Keratinocyte (primary cell): ENCODE measurements at regions not wholly inside any gene's neighbourhood (a gene's known extent, or its start where the extent isn't known, plus 50 kb on each side); places are given as distances from the start of the nearest gene placed in this dataset.

Source experiments
- DNase-seq: peaks from one replicate; pipeline ENCODE4 v3.0.0-alpha.2; 2011; ENCODE audit warnings: low read depth, missing footprints, low spot score
- FAIRE-seq: peaks from 2 replicates; lab custom pipeline; 2011; peaks lifted over from hg19 to GRCh38; lab: Jason Lieb, UNC
- H2AFZ ChIP-seq: 2 replicates; pipeline ENCODE4 v1.6.0; 2012; ENCODE audit warnings: low read length, control low read depth, inconsistent platforms; ENCODE audit not compliant: control insufficient read depth
- H3K27ac ChIP-seq: 2 replicates; pipeline ENCODE4 v1.5.1; 2011; ENCODE audit warnings: low read length; ENCODE audit not compliant: control insufficient read depth, insufficient read depth
- H3K27me3 ChIP-seq: 3 replicates; pipeline ENCODE4 v1.6.0; 2011; ENCODE audit warnings: low read length; ENCODE audit not compliant: control insufficient read depth, insufficient read depth; ENCODE audit errors: extremely low read depth
- H3K36me3 ChIP-seq, 2 experiments: 2 replicates in 1 of 2; 3 replicates in 1 of 2; pipeline ENCODE4 v1.5.1; 2011; ENCODE audit warnings: low read length in 2 of 2, mild to moderate bottlenecking in 1 of 2; ENCODE audit not compliant: control insufficient read depth in 2 of 2, insufficient read depth in 2 of 2; ENCODE audit errors: extremely low read depth in 1 of 2
- H3K4me1 ChIP-seq: 3 replicates; pipeline ENCODE4 v1.5.1; 2011; ENCODE audit warnings: low read length; ENCODE audit not compliant: control insufficient read depth, insufficient read depth; ENCODE audit errors: extremely low read depth
- H3K4me2 ChIP-seq: 3 replicates; pipeline ENCODE4 v1.6.0; 2011; ENCODE audit warnings: low read depth, low read length; ENCODE audit not compliant: control insufficient read depth, insufficient read depth; ENCODE audit errors: extremely low read depth
- H3K4me3 ChIP-seq, 3 experiments: fragments of 200-600 bp in 1 of 3; sonication (generic) in 1 of 3; 2 replicates in 2 of 3; 3 replicates in 1 of 3; pipeline ENCODE4 v1.5.1; 2011 to 2016; ENCODE audit warnings: low read length in 3 of 3, mild to moderate bottlenecking in 3 of 3, control low read depth in 2 of 3, inconsistent platforms in 1 of 3, low read depth in 1 of 3, mixed read lengths in 1 of 3, mixed run types in 1 of 3, moderate library complexity in 1 of 3; ENCODE audit not compliant: control insufficient read depth in 2 of 3, insufficient read depth in 2 of 3; ENCODE audit errors: extremely low read depth in 1 of 3
- H3K79me2 ChIP-seq: 2 replicates; pipeline ENCODE4 v1.6.0; 2012; ENCODE audit warnings: low read length; ENCODE audit not compliant: control insufficient read depth, insufficient read depth
- H3K9ac ChIP-seq: 3 replicates; pipeline ENCODE4 v1.6.0; 2011; ENCODE audit warnings: low read length; ENCODE audit not compliant: control insufficient read depth, insufficient read depth; ENCODE audit errors: extremely low read depth
- H3K9me1 ChIP-seq: 3 replicates; pipeline ENCODE4 v1.6.0; 2011; ENCODE audit warnings: low read length; ENCODE audit not compliant: control insufficient read depth, insufficient read depth; ENCODE audit errors: extremely low read depth
- H3K9me3 ChIP-seq: 2 replicates; pipeline ENCODE4 v1.5.1; 2012; ENCODE audit warnings: low read depth, low read length; ENCODE audit not compliant: control insufficient read depth
- H4K20me1 ChIP-seq: 3 replicates; pipeline ENCODE4 v1.6.0; 2011; ENCODE audit warnings: low read length; ENCODE audit not compliant: control insufficient read depth, insufficient read depth; ENCODE audit errors: extremely low read depth
- CTCF ChIP-seq, 3 experiments: IDR thresholded peaks in 1 of 3; conservative IDR thresholded peaks in 1 of 3; optimal IDR thresholded peaks in 1 of 3; 2 replicates in 2 of 3; 3 replicates in 1 of 3; pipeline versions ENCODE3 to v1.5.1; 2011; ENCODE audit warnings: low read length in 3 of 3, mild to moderate bottlenecking in 3 of 3, moderate library complexity in 2 of 3, control low read depth in 1 of 3, inconsistent platforms in 1 of 3; ENCODE audit not compliant: insufficient read depth in 2 of 3; ENCODE audit errors: extremely low read depth in 1 of 3
- EZH2 ChIP-seq: IDR thresholded peaks from one replicate; pipeline ENCODE4 v1.6.1; 2012; ENCODE audit warnings: inconsistent platforms, mild to moderate bottlenecking, low read length, moderate library complexity
- dilution Hi-C: fragments of 300-500 bp; cut with MboI; formaldehyde crosslinking; loops from one replicate; pipeline ENCODE4 v1.7.0; 2020; ENCODE audit warnings: low sequenced_read_pairs; ENCODE audit not compliant: extremely low pct_ligation_motif_present

GRCh38 chr1:235918032-235918431, 51.3 kb upstream of the LYST start:
- Histone ChIP-seq H4K20me1 (no peaks in the 10 kb centered on the region), H3K36me3 (no peaks in the 10 kb centered on the region), H3K27me3 (no peaks in the 10 kb centered on the region), H3K4me1 (peaks cover 60% of the 10 kb centered on the region), H3K27ac (peak overlapping the region; percentile 97), H3K4me3 (peak overlapping the region in 1 of 3 experiments; percentile 17), H3K79me2 (no peaks in the 10 kb centered on the region), H3K4me2 (peak overlapping the region; percentile 76), H3K9me1 (no peaks in the 10 kb centered on the region), H3K9me3 (no peaks in the 10 kb centered on the region), H3K9ac (peak overlapping the region; percentile 84), H2AFZ (peak overlapping the region; percentile 58)
- dilution Hi-C loops: no loop called here
- FAIRE-seq (no peak), DNase-seq (no peak)
- TF ChIP-seq CTCF (optimal IDR thresholded peaks at IDR 0.05 in 1 of 3, IDR thresholded peaks at IDR 0.05 in 1 of 3, conservative IDR thresholded peaks at IDR 0.05 in 1 of 3; ENCODE audit: extremely low read depth in 1 of 3, insufficient read depth in 2 of 3, low read length in 3 of 3) (peak in 2 of 3 experiments; percentile 5 to 34), EZH2 (no peak)

GRCh38 chr1:235917267-235917811, 50.6 kb upstream of the LYST start:
- Histone ChIP-seq H3K36me3 (no peaks in the 10 kb centered on the region), H3K9ac (peak overlapping the region; percentile 84), H3K4me2 (peak overlapping the region; percentile 61), H3K4me1 (peaks cover 59% of the 10 kb centered on the region), H3K27ac (peak overlapping the region; percentile 97), H3K4me3 (no peak overlapping the region), H3K79me2 (no peaks in the 10 kb centered on the region), H3K9me3 (no peaks in the 10 kb centered on the region), H4K20me1 (no peaks in the 10 kb centered on the region), H3K27me3 (no peaks in the 10 kb centered on the region), H3K9me1 (no peaks in the 10 kb centered on the region), H2AFZ (no peak overlapping the region)
- no peak for TF ChIP-seq CTCF (optimal IDR thresholded peaks at IDR 0.05 in 1 of 3, IDR thresholded peaks at IDR 0.05 in 1 of 3, conservative IDR thresholded peaks at IDR 0.05 in 1 of 3; ENCODE audit: extremely low read depth in 1 of 3, insufficient read depth in 2 of 3, low read length in 3 of 3)
- TF ChIP-seq EZH2: no peak
- dilution Hi-C loops: no loop called here
- DNase-seq (peak; percentile 100), FAIRE-seq (peak; percentile 98)
